ENCODE measurements at regions not wholly inside any gene's neighbourhood (a gene's known extent, or its start where the extent isn't known, plus 50 kb on each side); places are given as distances from the start of the nearest gene placed in this dataset.

- TF ChIP-seq FOXO4 (CRISPR knock-in tag; IDR thresholded peaks at IDR 0.05) (no peak), ATF2 (CRISPR knock-in tag; IDR thresholded peaks at IDR 0.05) (no peak), SPI1 (IDR thresholded peaks at IDR 0.05; ENCODE audit: borderline replicate concordance, low read depth, low read length) (no peak)
Observed at GRCh38 chr5:124341066-124341858, 405.2 kb downstream of the ZNF608 start.

Data from K562 (cell line).